Epithelial cell of esophagus (primary cell): ENCODE measurements at regions not wholly inside any gene's neighbourhood (a gene's known extent, or its start where the extent isn't known, plus 50 kb on each side); places are given as distances from the start of the nearest gene placed in this dataset.

ENCODE experiments used
- DNase-seq: peaks from one replicate; pipeline ENCODE4 v3.0.0; 2010; ENCODE audit warnings: low read depth
- H3K4me3 ChIP-seq: 2 replicates; pipeline ENCODE4 v1.5.1; 2011; ENCODE audit warnings: mild to moderate bottlenecking, low read length, control low read depth
- TF ChIP-seq, protein P1 (sequence below): IDR thresholded peaks from 2 replicates; pipeline ENCODE4 v1.5.1; 2011; ENCODE audit warnings: low read depth, mild to moderate bottlenecking, low read length, control low read depth, inconsistent platforms; ENCODE audit not compliant: insufficient read depth; ENCODE audit errors: missing control alignments

DNA sequence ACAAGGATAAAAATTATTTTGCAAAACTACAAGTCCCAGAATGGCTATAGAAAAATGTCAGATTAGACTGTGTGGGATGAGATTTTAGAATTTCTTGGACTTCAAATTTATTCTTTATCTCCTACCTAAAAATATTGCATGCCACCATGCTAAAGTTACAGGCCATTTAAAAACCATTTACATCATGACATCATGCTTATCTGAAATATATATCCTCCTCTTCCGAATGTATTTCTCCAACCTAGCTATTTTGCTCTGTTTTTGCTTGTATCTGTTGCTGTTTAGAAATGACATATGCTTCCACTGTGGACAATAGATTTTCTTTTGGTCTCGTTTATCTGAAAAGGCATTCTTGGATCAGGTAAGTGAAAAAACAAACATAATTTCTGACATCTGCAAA lies 471.7 kb downstream of the LRFN5 start:
- TF ChIP-seq, protein P1, sequence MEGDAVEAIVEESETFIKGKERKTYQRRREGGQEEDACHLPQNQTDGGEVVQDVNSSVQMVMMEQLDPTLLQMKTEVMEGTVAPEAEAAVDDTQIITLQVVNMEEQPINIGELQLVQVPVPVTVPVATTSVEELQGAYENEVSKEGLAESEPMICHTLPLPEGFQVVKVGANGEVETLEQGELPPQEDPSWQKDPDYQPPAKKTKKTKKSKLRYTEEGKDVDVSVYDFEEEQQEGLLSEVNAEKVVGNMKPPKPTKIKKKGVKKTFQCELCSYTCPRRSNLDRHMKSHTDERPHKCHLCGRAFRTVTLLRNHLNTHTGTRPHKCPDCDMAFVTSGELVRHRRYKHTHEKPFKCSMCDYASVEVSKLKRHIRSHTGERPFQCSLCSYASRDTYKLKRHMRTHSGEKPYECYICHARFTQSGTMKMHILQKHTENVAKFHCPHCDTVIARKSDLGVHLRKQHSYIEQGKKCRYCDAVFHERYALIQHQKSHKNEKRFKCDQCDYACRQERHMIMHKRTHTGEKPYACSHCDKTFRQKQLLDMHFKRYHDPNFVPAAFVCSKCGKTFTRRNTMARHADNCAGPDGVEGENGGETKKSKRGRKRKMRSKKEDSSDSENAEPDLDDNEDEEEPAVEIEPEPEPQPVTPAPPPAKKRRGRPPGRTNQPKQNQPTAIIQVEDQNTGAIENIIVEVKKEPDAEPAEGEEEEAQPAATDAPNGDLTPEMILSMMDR = no peak
- no peak for DNase-seq
- no peak overlapping the region for H3K4me3 ChIP-seq

DNA sequence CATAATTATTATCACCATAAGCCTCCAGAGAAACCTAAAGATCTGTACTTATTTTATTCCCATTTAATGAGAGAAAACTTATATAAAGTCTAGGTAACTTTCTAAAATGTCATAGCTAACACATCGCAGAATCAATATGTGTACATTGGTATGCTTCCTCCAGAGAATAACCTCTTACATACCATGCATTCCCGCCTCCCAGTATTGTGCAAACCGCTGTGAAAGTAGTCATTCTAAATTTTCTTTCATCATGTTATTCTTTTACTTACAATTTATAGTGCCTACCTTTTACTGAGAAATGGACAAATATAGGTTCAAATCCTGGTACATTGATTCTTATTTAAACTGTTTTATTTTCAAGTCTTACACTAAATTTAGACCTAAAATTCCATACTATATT lies 463.4 kb downstream of the LRFN5 start:
- no peak for DNase-seq
- TF ChIP-seq, protein P1 = no peak

DNA sequence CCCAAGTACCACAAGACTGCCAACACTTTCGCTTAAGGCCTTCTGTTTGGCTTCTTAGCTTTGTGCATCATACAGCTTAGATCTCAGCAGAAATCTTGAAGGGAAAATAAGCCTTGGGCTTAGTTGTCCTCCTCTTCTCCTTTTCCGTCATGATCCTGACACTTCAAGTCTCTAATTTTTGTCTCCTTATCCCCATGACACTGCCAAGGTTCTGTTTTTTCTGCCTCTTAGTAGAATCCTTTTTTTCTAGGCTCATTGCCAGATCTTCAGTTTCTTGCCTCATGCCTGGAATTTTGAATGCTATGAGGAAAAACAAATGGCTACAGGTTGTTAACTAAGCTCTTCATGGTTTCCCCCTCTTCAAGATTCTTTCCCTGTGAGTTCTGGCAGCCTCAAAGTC lies 450.4 kb downstream of the LRFN5 start:
- no peak for DNase-seq
- TF ChIP-seq, protein P1 = no peak
- H3K4me3 ChIP-seq = no peak overlapping the region

More for the DNA sequence above, 463.4 kb downstream of the LRFN5 start:
- no peak overlapping the region for H3K4me3 ChIP-seq

- TF ChIP-seq, protein P1 = no peak
These were observed 440.9 kb downstream of the LRFN5 start for GRCh38 chr14:42047421-42048055.

DNA sequence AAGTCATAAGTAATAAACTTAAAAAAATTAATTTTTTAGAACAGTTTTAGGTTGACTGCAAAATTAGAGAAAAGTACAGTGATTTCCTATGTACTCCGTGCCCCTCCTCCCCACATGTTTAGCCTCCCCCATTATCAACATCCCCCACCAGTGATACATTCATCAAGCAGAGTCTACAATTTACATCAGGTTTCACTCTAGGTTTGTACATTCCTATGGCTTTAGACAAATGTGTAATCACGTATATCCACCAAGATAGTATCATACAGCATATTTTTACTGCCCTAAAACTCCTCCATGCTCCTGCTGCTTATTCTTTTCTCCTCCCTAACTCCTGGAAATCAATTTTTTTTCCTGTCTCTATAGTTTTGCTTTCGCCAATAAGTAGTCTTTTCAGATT lies 438.7 kb downstream of the LRFN5 start:
- TF ChIP-seq, protein P1 = no peak

More at GRCh38 chr14:42047421-42048055, 440.9 kb downstream of the LRFN5 start:
- DNase-seq = no peak
- no peak overlapping the region for H3K4me3 ChIP-seq

DNA sequence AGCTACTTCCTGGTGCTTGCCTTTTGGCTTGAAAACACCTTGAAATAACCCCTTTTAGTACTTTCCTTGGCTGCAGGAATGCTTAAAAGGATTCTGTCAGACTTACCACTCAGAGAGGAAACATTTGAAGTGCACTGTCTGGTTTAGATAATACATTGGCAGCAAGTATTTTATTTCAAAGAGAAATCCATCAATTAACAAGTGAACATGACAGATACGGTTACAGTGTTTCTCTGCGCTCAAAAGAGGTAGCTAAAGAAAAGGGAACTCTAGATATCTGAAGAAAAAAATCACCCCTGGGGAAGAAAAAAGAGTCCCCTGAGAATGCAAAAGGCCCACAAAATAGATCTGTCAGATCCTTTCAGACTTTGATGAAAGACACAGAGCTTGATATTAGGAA lies 421.9 kb downstream of the LRFN5 start:
- no peak for DNase-seq
- H3K4me3 ChIP-seq = no peak overlapping the region
- TF ChIP-seq, protein P1 = no peak

More for the DNA sequence above, 438.7 kb downstream of the LRFN5 start:
- no peak for DNase-seq
- H3K4me3 ChIP-seq = no peak overlapping the region

DNA sequence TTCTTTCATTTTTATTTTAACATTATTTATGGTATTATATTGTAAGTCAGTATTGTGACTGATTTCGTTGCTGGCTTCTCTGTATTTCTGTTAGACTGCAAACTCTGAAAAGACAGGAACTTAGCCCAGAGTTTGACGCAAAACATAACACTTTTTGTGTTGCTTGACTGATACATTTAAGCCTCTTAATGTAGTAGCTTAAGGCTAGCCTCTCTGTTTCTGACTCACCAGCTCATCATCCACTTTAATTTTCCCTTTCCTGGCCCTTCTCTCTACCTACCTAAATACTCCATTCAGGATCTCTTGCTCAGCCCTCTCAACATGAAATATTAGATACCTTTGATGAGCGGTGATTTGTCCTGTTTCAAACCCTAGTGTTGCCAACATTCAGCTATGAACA lies 420.6 kb downstream of the LRFN5 start:
- TF ChIP-seq, protein P1 = no peak
- peak; percentile 1 for DNase-seq
- no peak overlapping the region for H3K4me3 ChIP-seq
